Liver (tissue), 3 donors: ENCODE measurements at regions not wholly inside any gene's neighbourhood (a gene's known extent, or its start where the extent isn't known, plus 50 kb on each side); places are given as distances from the start of the nearest gene placed in this dataset.

Source experiments
- CTCF ChIP-seq: fragments of 150-350 bp; IDR thresholded peaks from 2 replicates; pipeline ENCODE4 v1.5.1; 2017; ENCODE audit warnings: improper control_type of control experiment, low read depth, low read length; ENCODE audit not compliant: missing input control
- FOXA1 ChIP-seq: IDR thresholded peaks from 2 replicates; pipeline ENCODE4 v1.6.1; 2016; ENCODE audit warnings: antibody characterized with exemption
- REST ChIP-seq: IDR thresholded peaks from 2 replicates; pipeline ENCODE4 v1.6.1; 2016; ENCODE audit warnings: antibody characterized with exemption, mild to moderate bottlenecking
- SP1 ChIP-seq: IDR thresholded peaks from 2 replicates; pipeline ENCODE4 v1.6.1; 2018; ENCODE audit warnings: antibody characterized with exemption, mild to moderate bottlenecking
- TAF1 ChIP-seq: conservative IDR thresholded peaks from 2 replicates; pipeline ENCODE4 v1.6.1; 2016; ENCODE audit warnings: antibody characterized with exemption, mild to moderate bottlenecking
- YY1 ChIP-seq: IDR thresholded peaks from 2 replicates; pipeline ENCODE4 v1.6.1; 2016; ENCODE audit warnings: antibody characterized with exemption, mild to moderate bottlenecking
- donor health status: healthy.
- donor health status: healthy.

GRCh38 chr10:78805176-78805575, 263.6 kb upstream of the ZMIZ1 start:
- no peak for TF ChIP-seq FOXA1
- no peak for TF ChIP-seq CTCF
- TF ChIP-seq TAF1, result no peak
- TF ChIP-seq SP1, result peak; percentile 13
- TF ChIP-seq YY1, result no peak
- no peak for TF ChIP-seq REST
